CD4-positive, alpha-beta T cell treated with Interleukin-4 for 4 hours (primary cell): ENCODE measurements at regions not wholly inside any gene's neighbourhood (a gene's known extent, or its start where the extent isn't known, plus 50 kb on each side); places are given as distances from the start of the nearest gene placed in this dataset.

Source experiments
- DNase-seq: peaks from one replicate; pipeline ENCODE4 v3.0.0-alpha.2; 2020

GRCh38 chr2:240288087-240288521 lies 147.4 kb upstream of the GPC1 start:
- no peak for DNase-seq

GRCh38 chr2:240289701-240290431 lies 145.6 kb upstream of the GPC1 start:
- DNase-seq = no peak

GRCh38 chr2:240290432-240291336 lies 144.8 kb upstream of the GPC1 start:
- no peak for DNase-seq

- no peak for DNase-seq
These were observed 144.0 kb upstream of the GPC1 start for GRCh38 chr2:240291337-240292034.

GRCh38 chr2:240292035-240292574 lies 143.4 kb upstream of the GPC1 start:
- DNase-seq = no peak

GRCh38 chr2:240292619-240293525 lies 142.6 kb upstream of the GPC1 start:
- DNase-seq = no peak

- no peak for DNase-seq
These were observed 141.7 kb upstream of the GPC1 start for GRCh38 chr2:240293557-240294461.

- no peak for DNase-seq
These were observed 140.9 kb upstream of the GPC1 start for GRCh38 chr2:240294514-240294913.

GRCh38 chr2:240295256-240296103 lies 140.0 kb upstream of the GPC1 start:
- no peak for DNase-seq

- no peak for DNase-seq
These were observed 139.4 kb upstream of the GPC1 start for GRCh38 chr2:240296104-240296406.

- no peak for DNase-seq
These were observed 138.8 kb upstream of the GPC1 start for GRCh38 chr2:240296476-240297255.

GRCh38 chr2:240297256-240298116 lies 138.0 kb upstream of the GPC1 start:
- DNase-seq = no peak

- DNase-seq = no peak
These were observed 137.2 kb upstream of the GPC1 start for GRCh38 chr2:240298117-240298790.

GRCh38 chr2:240298803-240299709 lies 136.4 kb upstream of the GPC1 start:
- no peak for DNase-seq

GRCh38 chr2:240299710-240300068 lies 135.8 kb upstream of the GPC1 start:
- DNase-seq = no peak

GRCh38 chr2:240300261-240300821 lies 135.1 kb upstream of the GPC1 start:
- no peak for DNase-seq
